IPS-11a (cell line): ENCODE measurements at regions not wholly inside any gene's neighbourhood (a gene's known extent, or its start where the extent isn't known, plus 50 kb on each side); places are given as distances from the start of the nearest gene placed in this dataset.
"Not testable (repeated sequence)": the region's sequence is repeated elsewhere in the genome, so short reads cannot be mapped to it uniquely, and the experiment has no call there.

Experiments used
- H3K4me3 ChIP-seq: one replicate; pipeline ENCODE4 v1.5.1; 2013; ENCODE audit warnings: low read depth, low read length, control low read depth

GRCh38 chr14:86943391-86944365, 1049.3 kb downstream of the GALC start:
- no peak overlapping the region for H3K4me3 ChIP-seq

GRCh38 chr14:86942936-86943335, 1050.0 kb downstream of the GALC start:
- H3K4me3 ChIP-seq: no peak overlapping the region

- H3K4me3 ChIP-seq: no peak overlapping the region
Observed at GRCh38 chr14:86940106-86940505, 1052.9 kb downstream of the GALC start.

- H3K4me3 ChIP-seq: no peak overlapping the region
Observed at GRCh38 chr14:86938320-86938719, 1054.7 kb downstream of the GALC start.

GRCh38 chr14:86936556-86936955, 1056.4 kb downstream of the GALC start:
- H3K4me3 ChIP-seq: no peak overlapping the region

GRCh38 chr14:86935241-86935885, 1057.6 kb downstream of the GALC start:
- no peak overlapping the region for H3K4me3 ChIP-seq

GRCh38 chr14:86933958-86934595, 1058.9 kb downstream of the GALC start:
- H3K4me3 ChIP-seq: no peak overlapping the region

- H3K4me3 ChIP-seq: no peak overlapping the region
Observed at GRCh38 chr14:86933460-86933859, 1059.5 kb downstream of the GALC start.

GRCh38 chr14:86915406-86915805, 1077.6 kb downstream of the GALC start:
- no peak overlapping the region for H3K4me3 ChIP-seq

GRCh38 chr14:86912709-86913108, 1080.3 kb downstream of the GALC start:
- no peak overlapping the region for H3K4me3 ChIP-seq

- no peak overlapping the region for H3K4me3 ChIP-seq
Observed at GRCh38 chr14:86911486-86911885, 1081.5 kb downstream of the GALC start.

- H3K4me3 ChIP-seq: not testable (repeated sequence)
Observed at GRCh38 chr14:86905386-86905926, 1087.5 kb downstream of the GALC start.

- H3K4me3 ChIP-seq: no peak overlapping the region
Observed at GRCh38 chr14:86902176-86902950, 1090.6 kb downstream of the GALC start.

GRCh38 chr14:86897704-86898513, 1095.1 kb downstream of the GALC start:
- no peak overlapping the region for H3K4me3 ChIP-seq

- no peak overlapping the region for H3K4me3 ChIP-seq
Observed at GRCh38 chr14:86897224-86897623, 1095.8 kb downstream of the GALC start.

GRCh38 chr14:86896701-86897100, 1096.3 kb downstream of the GALC start:
- no peak overlapping the region for H3K4me3 ChIP-seq

- H3K4me3 ChIP-seq: no peak overlapping the region
Observed at GRCh38 chr14:86892152-86892956, 1100.6 kb downstream of the GALC start.

GRCh38 chr14:86885280-86885679, 1107.7 kb downstream of the GALC start:
- no peak overlapping the region for H3K4me3 ChIP-seq

GRCh38 chr14:86884498-86884897, 1108.5 kb downstream of the GALC start:
- no peak overlapping the region for H3K4me3 ChIP-seq
